CD4-positive, alpha-beta T cell treated with Interferon alpha-2 for 1 hour (primary cell): ENCODE measurements at regions not wholly inside any gene's neighbourhood (a gene's known extent, or its start where the extent isn't known, plus 50 kb on each side); places are given as distances from the start of the nearest gene placed in this dataset.

Source experiments
- DNase-seq, 2 donors: peaks; one replicate each; pipeline ENCODE4 v3.0.0-alpha.2; 2020 to 2022

GRCh38 chr16:74030000-74030706 is 266.5 kb upstream of the PSMD7 start:
- no peak for DNase-seq

DNA sequence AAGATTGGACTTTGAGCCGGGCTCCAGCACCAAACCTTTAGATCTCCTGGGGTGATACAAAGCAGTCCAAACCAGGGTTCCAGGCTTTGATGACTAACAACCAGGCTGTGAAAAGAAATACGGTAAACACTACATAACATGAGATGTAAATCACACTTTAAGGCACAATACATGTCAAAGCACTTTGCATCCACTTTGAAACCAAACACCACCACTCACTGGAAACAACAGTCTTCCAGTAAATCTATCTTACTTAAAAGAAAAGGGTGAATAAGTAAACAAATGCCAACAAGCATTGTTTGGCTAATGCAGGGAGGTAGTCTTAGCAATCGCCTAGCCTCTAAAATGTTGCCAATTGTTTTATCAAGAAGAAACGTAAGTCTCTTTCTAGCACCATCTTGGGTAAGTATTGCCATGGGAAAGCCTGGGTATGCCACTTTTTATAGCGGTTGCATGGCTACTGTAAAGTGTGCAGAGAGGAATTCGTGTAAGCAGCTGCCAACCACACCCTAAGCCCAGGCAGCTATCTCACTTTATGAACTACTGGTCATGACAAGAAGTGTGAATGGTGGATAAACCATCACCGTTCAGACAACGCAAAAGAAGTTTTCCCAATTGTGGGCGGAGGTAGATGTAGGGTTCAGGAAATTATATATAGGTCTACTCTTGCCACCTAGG is 267.4 kb upstream of the PSMD7 start:
- no peak for DNase-seq

DNA sequence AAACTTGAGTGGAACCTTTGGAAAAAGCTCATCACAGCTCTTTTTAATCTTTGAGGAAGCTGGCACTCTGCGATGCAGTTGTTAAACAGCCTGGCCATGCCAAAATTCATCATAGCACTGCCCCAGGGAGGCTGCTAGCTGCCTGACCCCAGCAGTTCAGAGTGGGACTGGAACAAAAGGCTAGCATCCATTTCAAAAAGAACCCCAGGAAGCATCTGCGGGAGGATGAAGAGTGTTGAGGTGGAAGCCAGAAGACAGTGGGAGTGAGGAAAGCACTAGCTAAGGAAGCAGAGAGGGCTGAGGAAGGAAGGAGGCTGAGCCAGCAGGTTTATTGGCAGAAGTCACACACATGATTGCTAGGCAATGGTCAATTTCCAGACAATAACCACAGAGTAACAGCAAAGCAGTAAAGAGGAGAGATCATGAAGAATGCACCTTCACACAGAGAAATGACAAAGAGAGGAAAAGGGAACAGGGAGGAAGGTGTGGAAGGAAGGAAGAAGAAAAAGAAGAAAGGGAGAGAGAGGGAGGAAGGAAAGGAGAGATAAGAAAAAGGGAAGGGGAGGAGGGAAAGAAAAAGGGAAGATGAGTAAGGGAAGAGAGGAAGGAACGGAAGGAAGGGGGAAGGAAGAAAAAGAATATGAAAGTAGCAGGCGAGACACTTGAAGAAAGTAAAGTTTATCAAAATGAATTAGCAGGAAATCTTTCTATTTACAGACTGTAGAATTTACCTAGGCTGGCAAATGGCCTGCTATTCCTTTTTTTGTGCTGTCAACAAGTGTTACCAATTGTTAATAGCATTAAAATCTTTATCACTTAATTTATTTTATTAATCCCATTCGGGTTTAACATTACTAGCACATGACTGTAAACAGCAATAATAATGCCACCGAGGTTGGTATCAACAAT is 270.0 kb upstream of the PSMD7 start:
- no peak for DNase-seq

GRCh38 chr16:74024953-74025352 is 271.7 kb upstream of the PSMD7 start:
- DNase-seq: no peak

DNA sequence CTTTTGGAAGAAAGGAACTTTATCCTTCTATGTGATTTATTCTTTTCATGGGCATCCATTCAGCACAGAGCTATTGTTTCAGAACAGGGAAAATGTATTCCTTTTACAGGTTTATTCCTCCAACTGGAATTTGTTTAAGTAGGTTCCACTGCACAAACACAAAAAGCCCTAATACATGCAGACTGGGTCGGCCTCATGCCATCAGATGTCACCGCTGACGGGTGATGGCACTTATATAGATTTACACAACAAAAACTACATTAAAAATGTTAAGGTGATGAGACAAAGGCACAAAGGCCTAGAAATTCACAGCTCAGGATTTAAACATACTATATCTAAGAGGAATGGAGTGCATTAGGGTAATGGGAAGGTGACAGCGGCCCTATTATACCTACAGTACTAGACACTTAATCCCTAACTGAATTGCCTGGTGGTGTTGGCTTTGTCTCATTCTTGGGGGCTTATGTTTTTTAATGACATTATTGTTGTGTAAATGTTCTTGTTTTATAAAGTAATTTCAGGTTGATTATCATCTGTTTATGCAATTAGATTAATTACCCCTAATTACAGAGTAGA is 276.4 kb upstream of the PSMD7 start:
- no peak for DNase-seq

DNA sequence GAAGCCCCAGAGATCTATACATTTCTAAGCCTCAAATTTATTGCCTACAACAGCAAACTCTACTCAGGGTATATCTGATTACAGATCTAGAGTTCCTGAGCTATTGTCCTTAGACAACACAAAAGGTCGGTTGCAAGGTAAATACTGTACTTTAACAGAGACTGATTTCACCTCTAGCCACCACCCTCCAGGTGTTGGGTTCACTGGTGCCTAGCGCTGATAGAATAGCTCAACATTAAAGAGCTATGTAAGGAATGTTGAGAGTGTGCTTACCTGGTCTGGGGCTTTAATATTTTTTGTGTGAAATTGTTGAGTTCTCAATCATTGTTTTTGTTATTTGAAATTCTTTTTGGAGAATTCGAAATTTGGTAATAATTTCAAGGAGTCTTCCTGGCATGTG is 277.0 kb upstream of the PSMD7 start:
- DNase-seq: no peak

DNA sequence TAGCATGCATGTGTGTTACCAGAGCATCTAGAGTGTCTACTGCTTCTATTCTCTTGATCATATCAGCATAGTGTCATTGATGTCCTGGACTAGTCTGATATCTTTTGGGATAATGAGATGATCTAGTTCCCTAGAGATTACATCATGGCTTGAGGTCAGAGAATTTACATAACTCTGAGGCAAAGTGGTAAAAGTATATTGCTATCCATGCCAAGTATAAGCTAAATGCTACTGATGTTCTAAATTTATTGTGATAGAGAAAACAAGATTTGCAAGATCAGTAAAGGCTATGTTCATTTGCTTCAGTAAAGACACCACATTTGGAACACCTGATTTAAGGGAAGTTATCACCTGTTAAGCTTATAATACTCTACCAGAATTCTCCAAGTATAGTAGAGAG is 280.7 kb upstream of the PSMD7 start:
- no peak for DNase-seq

GRCh38 chr16:73998707-73999106 is 297.9 kb upstream of the PSMD7 start:
- no peak for DNase-seq

GRCh38 chr16:73997971-73998370 is 298.6 kb upstream of the PSMD7 start:
- DNase-seq: no peak

DNA sequence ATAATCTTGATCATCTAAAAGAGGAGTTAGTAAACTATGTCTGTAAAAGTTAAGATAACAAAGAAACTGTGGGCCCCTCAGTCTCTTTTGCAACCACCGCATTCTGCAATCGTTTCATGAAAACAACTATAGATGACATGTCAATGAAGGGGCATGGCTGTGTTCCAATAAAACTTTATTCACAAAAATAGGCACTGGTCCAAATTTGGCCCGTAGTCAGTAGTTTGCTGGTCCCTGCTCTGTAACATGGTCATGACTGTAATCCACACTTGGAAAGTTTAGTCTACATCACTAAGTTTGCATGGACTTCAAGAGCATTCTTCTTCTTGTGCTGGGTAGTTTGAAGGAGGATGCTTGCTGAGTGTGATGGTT is 299.3 kb upstream of the PSMD7 start:
- DNase-seq: no peak

GRCh38 chr16:73996624-73997339 is 299.8 kb upstream of the PSMD7 start:
- no peak for DNase-seq

GRCh38 chr16:73993878-73994277 is 302.7 kb upstream of the PSMD7 start:
- DNase-seq: no peak

- no peak for DNase-seq
Observed at GRCh38 chr16:73978407-73978784, 318.2 kb upstream of the PSMD7 start.

GRCh38 chr16:73976644-73977043 is 320.0 kb upstream of the PSMD7 start:
- no peak for DNase-seq

GRCh38 chr16:73973174-73973573 is 323.4 kb upstream of the PSMD7 start:
- no peak for DNase-seq

GRCh38 chr16:73966851-73967250 is 329.8 kb upstream of the PSMD7 start:
- DNase-seq: no peak

- no peak for DNase-seq
Observed at GRCh38 chr16:73965591-73965990, 331.0 kb upstream of the PSMD7 start.

- DNase-seq: peak; percentile 10 to 24
Observed at GRCh38 chr16:73956587-73957494, 339.8 kb upstream of the PSMD7 start.

DNA sequence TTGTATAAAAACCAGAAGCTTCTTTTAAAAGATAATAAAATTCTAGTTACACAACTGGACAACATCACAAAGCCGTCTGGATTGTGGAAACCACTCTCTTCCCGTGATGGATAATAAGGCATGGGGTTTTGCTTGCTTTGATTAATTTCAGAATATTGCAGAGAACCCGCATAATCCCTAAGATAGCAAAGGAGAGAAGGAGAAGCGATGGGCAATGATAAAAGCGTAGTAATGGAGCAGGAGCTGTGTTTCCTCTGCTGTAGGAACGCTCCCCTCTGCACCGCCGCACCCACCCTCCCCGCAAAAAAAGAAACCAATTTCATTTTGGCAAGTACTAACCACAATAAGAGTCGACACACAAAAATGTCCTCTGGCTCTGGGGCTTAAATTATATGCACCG is 340.9 kb upstream of the PSMD7 start:
- no peak for DNase-seq

- no peak for DNase-seq
Observed at GRCh38 chr16:73955255-73955654, 341.4 kb upstream of the PSMD7 start.

GRCh38 chr16:73951481-73951880 is 345.1 kb upstream of the PSMD7 start:
- no peak for DNase-seq
